Stimulated activated effector memory CD8-positive, alpha-beta T cell treated with anti-CD3 and anti-CD28 coated beads, Interleukin-12 subunit alpha, Interleukin-12 subunit beta, amount 100 ng/mL, for 72 hours (primary cell): ENCODE measurements at regions not wholly inside any gene's neighbourhood (a gene's known extent, or its start where the extent isn't known, plus 50 kb on each side); places are given as distances from the start of the nearest gene placed in this dataset.

Experiments
- ATAC-seq: fragments of 150-1000 bp; cut with Tn5 transposase; 2 replicates; pipeline ENCODE4 v1.10.0; 2021
- DNase-seq, 2 donors: peaks; one replicate each; pipeline ENCODE4 v3.0.0; 2021 to 2022; ENCODE audit warnings: low spot score in 2 of 2
- H3K27ac Mint-ChIP-seq: one replicate; pipeline ENCODE4 v1.8.0; 2022; ENCODE audit warnings: mild to moderate bottlenecking, mixed read lengths
- H3K36me3 Mint-ChIP-seq: one replicate; pipeline ENCODE4 v1.8.0; 2022; ENCODE audit warnings: mild to moderate bottlenecking, mixed read lengths
- H3K4me1 Mint-ChIP-seq: one replicate; pipeline ENCODE4 v1.8.0; 2022; ENCODE audit warnings: mixed read lengths
- H3K4me3 Mint-ChIP-seq: one replicate; pipeline ENCODE4 v1.8.0; 2022; ENCODE audit warnings: mild to moderate bottlenecking, mixed read lengths
- H3K9me3 Mint-ChIP-seq: one replicate; pipeline ENCODE4 v1.8.0; 2022; ENCODE audit warnings: mixed read lengths

GRCh38 chr13:52936806-52937205 is 88.4 kb upstream of the PCDH8 start:
- Mint-ChIP-seq H3K4me3 (no peak overlapping the region), H3K9me3 (no peaks in the 10 kb centered on the region), H3K27ac (no peak overlapping the region), H3K4me1 (no peaks in the 10 kb centered on the region), H3K36me3 (no peaks in the 10 kb centered on the region)
- ATAC-seq (no peak), DNase-seq (no peak)

- Mint-ChIP-seq H3K9me3 (no peaks in the 10 kb centered on the region), H3K36me3 (no peaks in the 10 kb centered on the region)
- no peak for DNase-seq
These were observed 85.8 kb upstream of the PCDH8 start for GRCh38 chr13:52934258-52934657.

GRCh38 chr13:52933547-52934210 is 85.2 kb upstream of the PCDH8 start:
- no peaks in the 10 kb centered on the region for H3K36me3 Mint-ChIP-seq

More at GRCh38 chr13:52934258-52934657, 85.8 kb upstream of the PCDH8 start:
- no peak for ATAC-seq
- Mint-ChIP-seq H3K27ac (no peak overlapping the region), H3K4me3 (no peak overlapping the region), H3K4me1 (no peaks in the 10 kb centered on the region)

GRCh38 chr13:52933099-52933498 is 84.7 kb upstream of the PCDH8 start:
- no peak overlapping the region for H3K27ac Mint-ChIP-seq
- ATAC-seq (no peak), DNase-seq (no peak)
- H3K9me3 Mint-ChIP-seq: no peaks in the 10 kb centered on the region
- H3K4me3 Mint-ChIP-seq: no peak overlapping the region
- H3K4me1 Mint-ChIP-seq: no peaks in the 10 kb centered on the region
- H3K36me3 Mint-ChIP-seq: no peaks in the 10 kb centered on the region

More at GRCh38 chr13:52933547-52934210, 85.2 kb upstream of the PCDH8 start:
- Mint-ChIP-seq H3K4me1 (no peaks in the 10 kb centered on the region), H3K9me3 (no peaks in the 10 kb centered on the region), H3K4me3 (no peak overlapping the region), H3K27ac (no peak overlapping the region)
- ATAC-seq (no peak), DNase-seq (no peak)

GRCh38 chr13:52932649-52933048 is 84.2 kb upstream of the PCDH8 start:
- H3K9me3 Mint-ChIP-seq: no peaks in the 10 kb centered on the region
- ATAC-seq: no peak

GRCh38 chr13:52931539-52932431 is 83.3 kb upstream of the PCDH8 start:
- ATAC-seq (no peak), DNase-seq (no peak)
- no peak overlapping the region for H3K4me3 Mint-ChIP-seq
- H3K4me1 Mint-ChIP-seq: no peaks in the 10 kb centered on the region
- H3K36me3 Mint-ChIP-seq: no peaks in the 10 kb centered on the region
- H3K9me3 Mint-ChIP-seq: no peaks in the 10 kb centered on the region
- H3K27ac Mint-ChIP-seq: no peak overlapping the region

More at GRCh38 chr13:52932649-52933048, 84.2 kb upstream of the PCDH8 start:
- no peak overlapping the region for H3K27ac Mint-ChIP-seq
- no peak overlapping the region for H3K4me3 Mint-ChIP-seq
- no peak for DNase-seq
- no peaks in the 10 kb centered on the region for H3K36me3 Mint-ChIP-seq
- no peaks in the 10 kb centered on the region for H3K4me1 Mint-ChIP-seq

- Mint-ChIP-seq H3K27ac (no peak overlapping the region), H3K4me1 (no peaks in the 10 kb centered on the region), H3K9me3 (no peaks in the 10 kb centered on the region), H3K36me3 (no peaks in the 10 kb centered on the region), H3K4me3 (no peak overlapping the region)
- DNase-seq: no peak
- ATAC-seq: no peak
These were observed 82.7 kb upstream of the PCDH8 start for GRCh38 chr13:52931131-52931530.

- Mint-ChIP-seq H3K4me1 (no peaks in the 10 kb centered on the region), H3K9me3 (no peaks in the 10 kb centered on the region), H3K36me3 (no peaks in the 10 kb centered on the region), H3K27ac (no peak overlapping the region), H3K4me3 (no peak overlapping the region)
- ATAC-seq: no peak
- DNase-seq: no peak
These were observed 81.4 kb upstream of the PCDH8 start for GRCh38 chr13:52929846-52930245.

- H3K4me1 Mint-ChIP-seq: no peaks in the 10 kb centered on the region
- H3K27ac Mint-ChIP-seq: no peak overlapping the region
- H3K9me3 Mint-ChIP-seq: no peaks in the 10 kb centered on the region
- no peak for ATAC-seq
- H3K4me3 Mint-ChIP-seq: no peak overlapping the region
- H3K36me3 Mint-ChIP-seq: no peaks in the 10 kb centered on the region
- no peak for DNase-seq
These were observed 78.5 kb upstream of the PCDH8 start for GRCh38 chr13:52926971-52927370.

GRCh38 chr13:52925775-52926285 is 77.4 kb upstream of the PCDH8 start:
- ATAC-seq: no peak
- Mint-ChIP-seq H3K4me1 (no peaks in the 10 kb centered on the region), H3K9me3 (no peaks in the 10 kb centered on the region), H3K4me3 (no peak overlapping the region), H3K36me3 (no peaks in the 10 kb centered on the region), H3K27ac (no peak overlapping the region)
- DNase-seq: no peak

- no peak overlapping the region for H3K4me3 Mint-ChIP-seq
- H3K4me1 Mint-ChIP-seq: no peaks in the 10 kb centered on the region
- no peak for ATAC-seq
- no peaks in the 10 kb centered on the region for H3K36me3 Mint-ChIP-seq
- DNase-seq: no peak
- H3K9me3 Mint-ChIP-seq: no peaks in the 10 kb centered on the region
- H3K27ac Mint-ChIP-seq: no peak overlapping the region
These were observed 76.8 kb upstream of the PCDH8 start for GRCh38 chr13:52925251-52925650.

GRCh38 chr13:52924289-52925148 is 76.1 kb upstream of the PCDH8 start:
- Mint-ChIP-seq H3K4me3 (no peak overlapping the region), H3K4me1 (no peaks in the 10 kb centered on the region), H3K27ac (no peak overlapping the region), H3K9me3 (no peaks in the 10 kb centered on the region), H3K36me3 (no peaks in the 10 kb centered on the region)
- no peak for ATAC-seq
- DNase-seq: no peak

GRCh38 chr13:52922961-52923360 is 74.5 kb upstream of the PCDH8 start:
- Mint-ChIP-seq H3K36me3 (no peaks in the 10 kb centered on the region), H3K4me3 (no peak overlapping the region)
- DNase-seq: no peak

GRCh38 chr13:52921194-52921593 is 72.8 kb upstream of the PCDH8 start:
- Mint-ChIP-seq H3K36me3 (no peaks in the 10 kb centered on the region), H3K27ac (no peak overlapping the region)

More at GRCh38 chr13:52922961-52923360, 74.5 kb upstream of the PCDH8 start:
- Mint-ChIP-seq H3K9me3 (peaks cover 4% of the 10 kb centered on the region), H3K27ac (no peak overlapping the region), H3K4me1 (no peaks in the 10 kb centered on the region)
- ATAC-seq: no peak

GRCh38 chr13:52916486-52916990 is 68.1 kb upstream of the PCDH8 start:
- H3K4me1 Mint-ChIP-seq: no peaks in the 10 kb centered on the region
- H3K27ac Mint-ChIP-seq: no peak overlapping the region
- ATAC-seq (no peak), DNase-seq (no peak)
- H3K9me3 Mint-ChIP-seq: peaks cover 4% of the 10 kb centered on the region
- no peak overlapping the region for H3K4me3 Mint-ChIP-seq
- H3K36me3 Mint-ChIP-seq: no peaks in the 10 kb centered on the region

More at GRCh38 chr13:52921194-52921593, 72.8 kb upstream of the PCDH8 start:
- Mint-ChIP-seq H3K4me3 (no peak overlapping the region), H3K4me1 (no peaks in the 10 kb centered on the region), H3K9me3 (peaks cover 4% of the 10 kb centered on the region)
- ATAC-seq: no peak
- DNase-seq: no peak
